ENCODE measurements at regions not wholly inside any gene's neighbourhood (a gene's known extent, or its start where the extent isn't known, plus 50 kb on each side); places are given as distances from the start of the nearest gene placed in this dataset.
A peak's percentile ranks its signal among the peaks of the same experiment; 100 is the strongest.

DNA sequence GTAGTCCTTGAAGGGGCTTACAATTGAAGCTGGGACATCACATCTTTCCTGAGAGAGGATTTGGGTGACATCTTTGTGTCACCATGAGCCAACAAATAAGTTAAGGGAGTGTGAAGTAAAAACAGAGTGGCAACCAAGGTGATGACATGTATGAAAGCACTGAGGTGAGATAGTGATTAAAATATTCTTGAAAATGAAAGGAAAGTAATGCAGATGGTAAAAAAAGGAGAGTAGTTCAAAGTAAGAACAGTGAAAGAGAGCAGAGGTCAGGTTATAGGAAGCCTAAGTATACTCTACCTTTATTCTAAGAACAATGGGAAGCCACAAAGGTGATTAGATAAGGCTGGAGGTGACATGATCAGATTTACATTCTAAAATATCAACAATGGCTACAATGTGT is 486.1 kb downstream of the DIPK2A start:
- Histone ChIP-seq H3K4me1 (replicated peaks; ENCODE audit: insufficient read depth) (no peaks in the 10 kb centered on the region), H3K27me3 (ENCODE audit: insufficient read depth, low read depth) (no peaks in the 10 kb centered on the region), H3K9me3 (ENCODE audit: insufficient read depth, low read depth) (no peaks in the 10 kb centered on the region), H4K20me1 (ENCODE audit: insufficient read depth) (no peaks in the 10 kb centered on the region), H3K27ac (no peak overlapping the region), H2AFZ (no peak overlapping the region), H3K36me3 (ENCODE audit: low read depth) (no peaks in the 10 kb centered on the region), H3F3A (ENCODE audit: insufficient read depth, low read depth) (no peaks in the 10 kb centered on the region), H3K79me2 (ENCODE audit: low read depth) (no peaks in the 10 kb centered on the region), H3K9me2 (ENCODE audit: insufficient read depth) (no peaks in the 10 kb centered on the region), H3K4me2 (no peak overlapping the region), H3K4me3 (no peak overlapping the region)
- DNase-seq = no peak
- TF ChIP-seq EZH2 (IDR thresholded peaks at IDR 0.05; ENCODE audit: low read depth) = no peak
- TF ChIP-seq, protein P1, sequence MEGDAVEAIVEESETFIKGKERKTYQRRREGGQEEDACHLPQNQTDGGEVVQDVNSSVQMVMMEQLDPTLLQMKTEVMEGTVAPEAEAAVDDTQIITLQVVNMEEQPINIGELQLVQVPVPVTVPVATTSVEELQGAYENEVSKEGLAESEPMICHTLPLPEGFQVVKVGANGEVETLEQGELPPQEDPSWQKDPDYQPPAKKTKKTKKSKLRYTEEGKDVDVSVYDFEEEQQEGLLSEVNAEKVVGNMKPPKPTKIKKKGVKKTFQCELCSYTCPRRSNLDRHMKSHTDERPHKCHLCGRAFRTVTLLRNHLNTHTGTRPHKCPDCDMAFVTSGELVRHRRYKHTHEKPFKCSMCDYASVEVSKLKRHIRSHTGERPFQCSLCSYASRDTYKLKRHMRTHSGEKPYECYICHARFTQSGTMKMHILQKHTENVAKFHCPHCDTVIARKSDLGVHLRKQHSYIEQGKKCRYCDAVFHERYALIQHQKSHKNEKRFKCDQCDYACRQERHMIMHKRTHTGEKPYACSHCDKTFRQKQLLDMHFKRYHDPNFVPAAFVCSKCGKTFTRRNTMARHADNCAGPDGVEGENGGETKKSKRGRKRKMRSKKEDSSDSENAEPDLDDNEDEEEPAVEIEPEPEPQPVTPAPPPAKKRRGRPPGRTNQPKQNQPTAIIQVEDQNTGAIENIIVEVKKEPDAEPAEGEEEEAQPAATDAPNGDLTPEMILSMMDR (conservative IDR thresholded peaks at IDR 0.05) = no peak
- CTCF ChIA-PET = no interaction called here
- POLR2A ChIA-PET (ENCODE audit: unreplicated experiment) = no interaction called here
- intact Hi-C loops (cut with micrococcal nuclease; ENCODE audit: unreplicated experiment) = no loop called here
- BruUV-seq (replicated peaks) = no TSS peak

DNA sequence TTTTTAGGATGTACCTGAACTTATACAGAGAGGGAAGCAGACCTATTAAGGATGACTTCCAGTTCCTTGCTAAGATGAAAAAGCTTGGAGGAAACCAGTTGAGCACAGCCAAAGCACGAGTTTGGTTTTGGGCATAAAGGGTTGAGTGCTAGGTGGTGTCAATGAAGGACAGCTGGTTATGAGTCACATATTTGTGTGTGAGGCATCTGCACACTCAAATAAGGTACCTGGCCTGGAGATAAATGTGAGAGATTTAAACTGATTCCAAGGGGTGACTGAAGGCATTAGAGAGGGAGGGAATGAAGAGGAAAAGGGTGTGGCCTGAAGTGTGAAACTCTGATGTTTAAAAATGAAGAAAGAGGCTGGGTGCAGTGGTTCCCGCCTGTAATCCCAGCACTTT is 486.7 kb downstream of the DIPK2A start:
- TF ChIP-seq, protein P1 (conservative IDR thresholded peaks at IDR 0.05) = no peak
- no peak for TF ChIP-seq EZH2 (IDR thresholded peaks at IDR 0.05; ENCODE audit: low read depth)
- BruUV-seq (replicated peaks) = no TSS peak
- Histone ChIP-seq H3K9me2 (ENCODE audit: insufficient read depth) (no peaks in the 10 kb centered on the region), H3K36me3 (ENCODE audit: low read depth) (no peaks in the 10 kb centered on the region), H3K4me1 (replicated peaks; ENCODE audit: insufficient read depth) (no peaks in the 10 kb centered on the region), H3K79me2 (ENCODE audit: low read depth) (no peaks in the 10 kb centered on the region), H3K27ac (no peak overlapping the region), H3K9me3 (ENCODE audit: insufficient read depth, low read depth) (no peaks in the 10 kb centered on the region), H3K27me3 (ENCODE audit: insufficient read depth, low read depth) (no peaks in the 10 kb centered on the region), H4K20me1 (ENCODE audit: insufficient read depth) (no peaks in the 10 kb centered on the region), H2AFZ (no peak overlapping the region), H3F3A (ENCODE audit: insufficient read depth, low read depth) (no peaks in the 10 kb centered on the region), H3K4me2 (no peak overlapping the region), H3K4me3 (no peak overlapping the region)
- CTCF ChIA-PET = no interaction called here
- POLR2A ChIA-PET (ENCODE audit: unreplicated experiment) = no interaction called here
- intact Hi-C loops (cut with micrococcal nuclease; ENCODE audit: unreplicated experiment) = no loop called here
- DNase-seq = no peak

DNA sequence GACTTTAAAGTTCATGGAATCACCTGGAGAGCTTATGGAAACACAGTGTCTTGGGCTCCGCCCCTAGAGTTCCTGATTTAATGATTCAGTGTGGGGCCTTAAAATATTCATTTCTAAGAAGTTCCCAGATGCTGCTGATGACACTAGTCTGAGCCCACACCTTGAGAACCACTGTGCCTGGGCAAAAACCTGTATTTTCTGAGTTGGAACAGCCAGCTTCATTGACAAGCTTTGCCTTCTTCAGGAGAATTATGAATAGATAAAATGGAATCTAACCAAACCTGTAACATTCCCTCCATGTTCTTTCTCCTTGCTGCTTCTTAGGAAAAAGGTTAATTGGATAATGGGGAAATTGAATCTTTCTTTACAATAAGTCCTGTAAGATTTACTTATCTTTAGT is 490.7 kb downstream of the DIPK2A start:
- Histone ChIP-seq H2AFZ (peak overlapping the region; percentile 28; the same call in 1 of the 2 replicates), H3K9me2 (ENCODE audit: insufficient read depth) (no peaks in the 10 kb centered on the region), H3K4me3 (no peak overlapping the region), H4K20me1 (ENCODE audit: insufficient read depth) (no peaks in the 10 kb centered on the region), H3F3A (ENCODE audit: insufficient read depth, low read depth) (no peaks in the 10 kb centered on the region), H3K79me2 (ENCODE audit: low read depth) (no peaks in the 10 kb centered on the region), H3K27me3 (ENCODE audit: insufficient read depth, low read depth) (no peaks in the 10 kb centered on the region), H3K9me3 (ENCODE audit: insufficient read depth, low read depth) (no peaks in the 10 kb centered on the region), H3K27ac (no peak overlapping the region), H3K4me2 (no peak overlapping the region), H3K36me3 (ENCODE audit: low read depth) (no peaks in the 10 kb centered on the region), H3K4me1 (replicated peaks; ENCODE audit: insufficient read depth) (no peaks in the 10 kb centered on the region)
- ChIA-PET POLR2A (ENCODE audit: unreplicated experiment) (interaction anchor here (0.7 kb wide), 1 partner anchor 1460 kb away, joined by 5 read pairs; no protein-coding TSS in a partner anchor), CTCF (no interaction called here)
- intact Hi-C loops (cut with micrococcal nuclease; ENCODE audit: unreplicated experiment) = no loop called here
- no peak for DNase-seq
- BruUV-seq (replicated peaks) = no TSS peak
- no peak for TF ChIP-seq EZH2 (IDR thresholded peaks at IDR 0.05; ENCODE audit: low read depth)
- TF ChIP-seq, protein P1 (conservative IDR thresholded peaks at IDR 0.05) = no peak

Data from PC-9 (cell line).